ENCODE measurements at regions not wholly inside any gene's neighbourhood (a gene's known extent, or its start where the extent isn't known, plus 50 kb on each side); places are given as distances from the start of the nearest gene placed in this dataset.

GRCh38 chr11:23974601-23975000, 522.3 kb upstream of the LUZP2 start:
- no peak for DNase-seq

- no peak for DNase-seq
Observed at GRCh38 chr11:23976426-23976825, 520.4 kb upstream of the LUZP2 start.

- DNase-seq: no peak
Observed at GRCh38 chr11:23976841-23977271, 520.0 kb upstream of the LUZP2 start.

- DNase-seq: no peak
Observed at GRCh38 chr11:23988381-23989006, 508.4 kb upstream of the LUZP2 start.

- no peak for DNase-seq
Observed at GRCh38 chr11:23990346-23991164, 506.3 kb upstream of the LUZP2 start.

- DNase-seq: no peak
Observed at GRCh38 chr11:23991165-23991539, 505.7 kb upstream of the LUZP2 start.

GRCh38 chr11:23995891-23996290, 501.0 kb upstream of the LUZP2 start:
- no peak for DNase-seq

GRCh38 chr11:23997356-23997755, 499.5 kb upstream of the LUZP2 start:
- DNase-seq: no peak

- DNase-seq: no peak
Observed at GRCh38 chr11:24005202-24005876, 491.5 kb upstream of the LUZP2 start.

GRCh38 chr11:24043842-24044241, 453.0 kb upstream of the LUZP2 start:
- no peak for DNase-seq

GRCh38 chr11:24046731-24047130, 450.1 kb upstream of the LUZP2 start:
- DNase-seq: no peak

- no peak for DNase-seq
Observed at GRCh38 chr11:24056051-24056450, 440.8 kb upstream of the LUZP2 start.

GRCh38 chr11:24060125-24060524, 436.7 kb upstream of the LUZP2 start:
- no peak for DNase-seq

GRCh38 chr11:24064309-24064903, 432.4 kb upstream of the LUZP2 start:
- DNase-seq: no peak

- no peak for DNase-seq
Observed at GRCh38 chr11:24068197-24068596, 428.7 kb upstream of the LUZP2 start.

- DNase-seq: no peak
Observed at GRCh38 chr11:24070435-24070834, 426.4 kb upstream of the LUZP2 start.

GRCh38 chr11:24078018-24078417, 418.8 kb upstream of the LUZP2 start:
- no peak for DNase-seq

GRCh38 chr11:24082241-24082640, 414.6 kb upstream of the LUZP2 start:
- no peak for DNase-seq

GRCh38 chr11:24082860-24083259, 414.0 kb upstream of the LUZP2 start:
- DNase-seq: no peak

- no peak for DNase-seq
Observed at GRCh38 chr11:24084956-24085355, 411.9 kb upstream of the LUZP2 start.

GRCh38 chr11:24086921-24087320, 409.9 kb upstream of the LUZP2 start:
- DNase-seq: no peak

GRCh38 chr11:24091594-24091993, 405.3 kb upstream of the LUZP2 start:
- DNase-seq: no peak

GRCh38 chr11:24093375-24093774, 403.5 kb upstream of the LUZP2 start:
- DNase-seq: no peak

- DNase-seq: no peak
Observed at GRCh38 chr11:24108609-24109008, 388.2 kb upstream of the LUZP2 start.

Data from activated CD4-positive, alpha-beta T cell treated with anti-CD3 and anti-CD28 coated beads, Interleukin-2, amount 50 U/mL, for 48 hours (primary cell).